ENCODE measurements at regions not wholly inside any gene's neighbourhood (a gene's known extent, or its start where the extent isn't known, plus 50 kb on each side); places are given as distances from the start of the nearest gene placed in this dataset.
"Not testable (repeated sequence)": the region's sequence is repeated elsewhere in the genome, so short reads cannot be mapped to it uniquely, and the experiment has no call there.

GRCh38 chr6:21745543-21746337, 152.2 kb downstream of the SOX4 start:
- DNase-seq: no peak

GRCh38 chr6:21747441-21747840, 153.9 kb downstream of the SOX4 start:
- DNase-seq: peak; percentile 41

- no peak for DNase-seq
Observed at GRCh38 chr6:21748343-21749056, 154.9 kb downstream of the SOX4 start.

GRCh38 chr6:21749754-21750153, 156.2 kb downstream of the SOX4 start:
- DNase-seq: peak; percentile 74

GRCh38 chr6:21750575-21750974, 157.0 kb downstream of the SOX4 start:
- no peak for DNase-seq

GRCh38 chr6:21751608-21752007, 158.1 kb downstream of the SOX4 start:
- no peak for DNase-seq

- no peak for DNase-seq
Observed at GRCh38 chr6:21752054-21752811, 158.7 kb downstream of the SOX4 start.

GRCh38 chr6:21753241-21754108, 159.9 kb downstream of the SOX4 start:
- no peak for DNase-seq

GRCh38 chr6:21754891-21755290, 161.3 kb downstream of the SOX4 start:
- no peak for DNase-seq

GRCh38 chr6:21756487-21756886, 162.9 kb downstream of the SOX4 start:
- DNase-seq: no peak

GRCh38 chr6:21757392-21757791, 163.8 kb downstream of the SOX4 start:
- DNase-seq: not testable (repeated sequence)

- DNase-seq: no peak
Observed at GRCh38 chr6:21759721-21760120, 166.2 kb downstream of the SOX4 start.

- DNase-seq: not testable (repeated sequence)
Observed at GRCh38 chr6:21761053-21761730, 167.6 kb downstream of the SOX4 start.

GRCh38 chr6:21764989-21765388, 171.4 kb downstream of the SOX4 start:
- DNase-seq: no peak

GRCh38 chr6:21767891-21768648, 174.5 kb downstream of the SOX4 start:
- DNase-seq: no peak

GRCh38 chr6:21769405-21769861, 175.9 kb downstream of the SOX4 start:
- DNase-seq: no peak

GRCh38 chr6:21769968-21770367, 176.4 kb downstream of the SOX4 start:
- no peak for DNase-seq

GRCh38 chr6:21771626-21772320, 178.2 kb downstream of the SOX4 start:
- DNase-seq: peak; percentile 36

GRCh38 chr6:21772477-21772876, 178.9 kb downstream of the SOX4 start:
- DNase-seq: no peak

GRCh38 chr6:21772884-21773575, 179.5 kb downstream of the SOX4 start:
- peak; percentile 50 for DNase-seq

All from retina (tissue), 1 donor.